ENCODE measurements at regions not wholly inside any gene's neighbourhood (a gene's known extent, or its start where the extent isn't known, plus 50 kb on each side); places are given as distances from the start of the nearest gene placed in this dataset.

DNA sequence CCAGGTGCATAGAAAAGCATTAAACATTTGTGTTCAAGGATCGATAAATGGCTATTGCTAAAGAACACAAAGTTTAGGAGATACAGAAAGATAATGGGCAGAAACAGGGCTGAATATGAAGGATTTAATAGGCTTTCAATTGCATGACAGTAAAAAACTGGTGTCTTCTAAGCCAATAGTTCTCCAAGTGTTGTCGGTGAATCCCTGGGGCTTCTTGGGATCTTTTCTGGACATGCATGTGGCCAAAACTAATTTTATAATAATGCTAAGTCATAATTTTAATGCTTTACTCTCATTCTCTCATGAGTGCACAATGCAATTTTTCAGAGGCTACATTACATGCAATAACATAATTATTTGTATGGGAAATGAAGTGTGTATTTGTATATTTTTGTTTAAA is 521.1 kb upstream of the ANKRD30A start:
- no peak overlapping the region for H3K9ac ChIP-seq (ENCODE audit: low read depth in 2 of 2, low read length in 2 of 2)

GRCh38 chr10:36603688-36604087 is 521.7 kb upstream of the ANKRD30A start:
- Histone ChIP-seq H3K9ac (ENCODE audit: low read depth in 2 of 2, low read length in 2 of 2) (no peak overlapping the region), H3K36me3 (no peaks in the 10 kb centered on the region), H3K9me3 (no peaks in the 10 kb centered on the region), H3K27me3 (no peaks in the 10 kb centered on the region), H3K4me1 (no peaks in the 10 kb centered on the region), H3K27ac (no peak overlapping the region), H3K4me3 (no peak overlapping the region)
- intact Hi-C loops (cut with DNase I): no loop called here
- no peak for TF ChIP-seq CTCF (IDR thresholded peaks at IDR 0.05)
- DNase-seq: no peak

More for the DNA sequence above, 521.1 kb upstream of the ANKRD30A start:
- H3K27me3 ChIP-seq: no peaks in the 10 kb centered on the region
- no peak overlapping the region for H3K27ac ChIP-seq
- DNase-seq: no peak
- intact Hi-C loops (cut with DNase I): no loop called here
- H3K4me3 ChIP-seq: no peak overlapping the region
- H3K4me1 ChIP-seq: no peaks in the 10 kb centered on the region
- no peaks in the 10 kb centered on the region for H3K9me3 ChIP-seq
- no peaks in the 10 kb centered on the region for H3K36me3 ChIP-seq
- TF ChIP-seq CTCF (IDR thresholded peaks at IDR 0.05): no peak

DNA sequence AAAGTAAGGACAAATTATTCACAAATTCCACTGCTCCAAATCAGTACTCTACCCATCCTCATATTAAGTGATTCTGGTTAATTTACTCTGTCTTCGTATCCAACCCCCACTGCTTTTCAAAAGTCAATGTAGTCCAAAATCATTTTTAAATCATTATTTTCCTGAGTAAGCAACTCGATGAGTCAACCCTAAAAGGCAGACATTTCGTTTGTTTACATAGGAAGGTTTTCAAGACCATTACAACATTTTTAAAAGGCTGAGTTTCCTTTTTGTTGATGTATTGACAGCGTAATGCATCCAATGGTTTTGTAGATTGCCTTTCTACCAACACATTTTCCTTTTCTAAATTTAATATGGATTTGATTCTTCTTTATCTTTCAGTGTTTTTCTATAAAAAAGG is 523.0 kb upstream of the ANKRD30A start:
- H3K36me3 ChIP-seq: no peaks in the 10 kb centered on the region
- H3K9ac ChIP-seq (ENCODE audit: low read depth in 2 of 2, low read length in 2 of 2): no peak overlapping the region
- no peaks in the 10 kb centered on the region for H3K27me3 ChIP-seq
- DNase-seq: no peak
- no peaks in the 10 kb centered on the region for H3K9me3 ChIP-seq
- intact Hi-C loops (cut with DNase I): no loop called here
- no peak overlapping the region for H3K4me3 ChIP-seq
- H3K27ac ChIP-seq: no peak overlapping the region
- H3K4me1 ChIP-seq: no peaks in the 10 kb centered on the region
- no peak for TF ChIP-seq CTCF (IDR thresholded peaks at IDR 0.05)

DNA sequence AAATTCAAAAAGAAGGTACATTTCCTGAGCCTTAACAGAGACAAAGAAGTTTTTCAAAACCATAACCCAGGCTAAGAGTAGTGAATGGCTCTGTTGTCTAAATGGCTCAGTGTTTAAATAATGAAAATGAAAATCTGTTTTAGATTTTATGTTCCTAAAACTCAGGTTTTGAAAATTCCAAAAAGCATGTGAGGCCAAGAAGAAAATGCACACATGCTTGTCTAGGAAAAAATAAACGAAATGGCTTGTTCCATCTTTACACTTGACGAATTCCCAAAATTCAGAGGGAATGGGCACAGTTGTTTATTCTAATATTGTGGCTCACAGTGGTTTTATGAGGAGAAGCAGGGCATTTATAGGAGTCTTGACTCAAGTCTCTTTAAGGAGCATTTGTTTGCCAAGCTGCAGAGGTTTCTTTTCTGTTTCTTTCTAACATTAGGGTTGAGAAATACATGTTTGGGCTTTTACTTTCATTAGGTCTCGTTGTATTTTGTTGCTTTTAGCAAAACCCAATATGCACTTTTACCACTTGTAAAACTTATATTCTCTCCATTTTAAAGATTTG is 527.6 kb upstream of the ANKRD30A start:
- intact Hi-C loops (cut with DNase I): no loop called here
- Histone ChIP-seq H3K27me3 (no peaks in the 10 kb centered on the region), H3K36me3 (no peaks in the 10 kb centered on the region), H3K9me3 (no peaks in the 10 kb centered on the region), H3K4me1 (no peaks in the 10 kb centered on the region), H3K9ac (ENCODE audit: low read depth in 2 of 2, low read length in 2 of 2) (no peak overlapping the region), H3K27ac (no peak overlapping the region), H3K4me3 (no peak overlapping the region)
- no peak for DNase-seq
- no peak for TF ChIP-seq CTCF (IDR thresholded peaks at IDR 0.05)

DNA sequence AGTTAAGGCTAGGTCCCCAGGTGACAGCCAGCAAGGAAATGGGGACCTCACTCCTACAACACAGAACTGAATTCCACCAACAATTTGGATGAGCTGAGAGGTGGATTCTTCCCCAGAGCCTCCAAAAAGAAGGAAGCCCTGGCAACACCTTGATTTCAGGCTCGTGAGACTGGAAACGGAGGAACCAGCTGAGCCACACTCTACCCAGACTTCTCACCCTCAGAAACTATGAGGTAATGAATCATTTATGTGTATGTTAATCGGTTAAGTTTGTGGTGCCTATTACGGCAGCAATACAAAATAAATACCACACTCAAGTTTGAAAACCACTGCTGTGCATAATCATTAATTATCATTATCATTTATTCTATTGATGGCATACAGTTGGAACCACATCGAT is 532.4 kb upstream of the ANKRD30A start:
- Histone ChIP-seq H3K27me3 (no peaks in the 10 kb centered on the region), H3K4me1 (no peaks in the 10 kb centered on the region), H3K4me3 (no peak overlapping the region), H3K9ac (ENCODE audit: low read depth in 2 of 2, low read length in 2 of 2) (no peak overlapping the region), H3K9me3 (no peaks in the 10 kb centered on the region), H3K27ac (no peak overlapping the region), H3K36me3 (no peaks in the 10 kb centered on the region)
- DNase-seq: no peak
- TF ChIP-seq CTCF (IDR thresholded peaks at IDR 0.05): no peak
- intact Hi-C loops (cut with DNase I): no loop called here
